ENCODE measurements at regions not wholly inside any gene's neighbourhood (a gene's known extent, or its start where the extent isn't known, plus 50 kb on each side); places are given as distances from the start of the nearest gene placed in this dataset.

DNA sequence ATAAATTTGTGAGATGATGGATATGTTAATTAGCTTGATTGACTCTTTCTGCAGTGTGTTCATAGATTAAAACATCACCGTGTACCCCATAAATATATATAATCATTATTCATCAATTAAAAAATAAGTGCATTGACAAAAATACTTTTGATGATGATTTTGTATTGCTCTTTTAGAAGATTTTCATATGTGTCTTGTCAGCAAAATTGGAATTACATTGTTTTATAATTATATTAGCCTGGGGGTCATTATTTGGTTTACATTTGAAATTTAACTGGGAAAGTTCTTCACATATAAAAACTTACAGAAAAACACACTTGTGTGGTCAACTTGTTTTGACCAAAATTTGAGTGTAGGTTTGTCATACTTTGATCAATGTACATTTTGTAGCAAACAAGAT lies 614.6 kb upstream of the ITGA1 start:
- H3K36me3 ChIP-seq = no peaks in the 10 kb centered on the region
- H3K27ac ChIP-seq = no peak overlapping the region
- intact Hi-C loops (cut with DNase I) = no loop called here
- WGBS (ENCODE audit: insufficient coverage, low coverage, low lambda C conversion rate, missing lambda C conversion rate) = 29% methylated on average over 1 of the region's 1 CpG
- DNase-seq (no peak), ATAC-seq (no peak)
- no peaks in the 10 kb centered on the region for H3K4me1 ChIP-seq
- no peak overlapping the region for H3K4me3 ChIP-seq
- TF ChIP-seq, protein P1, sequence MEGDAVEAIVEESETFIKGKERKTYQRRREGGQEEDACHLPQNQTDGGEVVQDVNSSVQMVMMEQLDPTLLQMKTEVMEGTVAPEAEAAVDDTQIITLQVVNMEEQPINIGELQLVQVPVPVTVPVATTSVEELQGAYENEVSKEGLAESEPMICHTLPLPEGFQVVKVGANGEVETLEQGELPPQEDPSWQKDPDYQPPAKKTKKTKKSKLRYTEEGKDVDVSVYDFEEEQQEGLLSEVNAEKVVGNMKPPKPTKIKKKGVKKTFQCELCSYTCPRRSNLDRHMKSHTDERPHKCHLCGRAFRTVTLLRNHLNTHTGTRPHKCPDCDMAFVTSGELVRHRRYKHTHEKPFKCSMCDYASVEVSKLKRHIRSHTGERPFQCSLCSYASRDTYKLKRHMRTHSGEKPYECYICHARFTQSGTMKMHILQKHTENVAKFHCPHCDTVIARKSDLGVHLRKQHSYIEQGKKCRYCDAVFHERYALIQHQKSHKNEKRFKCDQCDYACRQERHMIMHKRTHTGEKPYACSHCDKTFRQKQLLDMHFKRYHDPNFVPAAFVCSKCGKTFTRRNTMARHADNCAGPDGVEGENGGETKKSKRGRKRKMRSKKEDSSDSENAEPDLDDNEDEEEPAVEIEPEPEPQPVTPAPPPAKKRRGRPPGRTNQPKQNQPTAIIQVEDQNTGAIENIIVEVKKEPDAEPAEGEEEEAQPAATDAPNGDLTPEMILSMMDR (IDR thresholded peaks at IDR 0.05) = no peak
- H3K9me3 ChIP-seq = no peaks in the 10 kb centered on the region
- H3K27me3 ChIP-seq = no peaks in the 10 kb centered on the region

DNA sequence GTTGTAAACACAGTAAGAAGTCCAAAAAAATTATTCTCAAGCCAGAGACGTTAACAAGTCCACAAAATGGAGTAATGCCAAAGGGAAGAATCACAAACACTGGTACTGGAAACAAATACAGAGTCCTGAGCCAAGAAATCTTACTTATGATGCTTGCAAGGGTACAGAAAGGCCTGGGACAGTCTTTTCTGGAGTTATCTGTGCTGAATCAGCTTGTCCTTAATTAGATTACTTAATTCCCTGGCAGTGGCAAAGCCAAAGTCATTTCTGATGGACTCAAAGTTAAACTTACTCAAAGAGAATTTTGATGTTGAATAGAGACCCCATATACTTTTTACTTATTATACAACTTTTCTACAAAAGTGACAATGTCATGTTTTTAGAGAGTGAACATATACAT lies 610.5 kb upstream of the ITGA1 start:
- no peaks in the 10 kb centered on the region for H3K9me3 ChIP-seq
- no peak for ATAC-seq
- no peak overlapping the region for H3K27ac ChIP-seq
- H3K27me3 ChIP-seq = no peaks in the 10 kb centered on the region
- no peak for DNase-seq
- no peak overlapping the region for H3K4me3 ChIP-seq
- no peaks in the 10 kb centered on the region for H3K4me1 ChIP-seq
- 10% methylated on average over 1 of the region's 1 CpG for whole genome bisulfite sequencing (ENCODE audit: insufficient coverage, low coverage, low lambda C conversion rate, missing lambda C conversion rate)
- intact Hi-C loops (cut with DNase I) = no loop called here
- no peak for TF ChIP-seq POLR2A (IDR thresholded peaks at IDR 0.05)
- TF ChIP-seq, protein P1 (IDR thresholded peaks at IDR 0.05) = no peak
- no peaks in the 10 kb centered on the region for H3K36me3 ChIP-seq

DNA sequence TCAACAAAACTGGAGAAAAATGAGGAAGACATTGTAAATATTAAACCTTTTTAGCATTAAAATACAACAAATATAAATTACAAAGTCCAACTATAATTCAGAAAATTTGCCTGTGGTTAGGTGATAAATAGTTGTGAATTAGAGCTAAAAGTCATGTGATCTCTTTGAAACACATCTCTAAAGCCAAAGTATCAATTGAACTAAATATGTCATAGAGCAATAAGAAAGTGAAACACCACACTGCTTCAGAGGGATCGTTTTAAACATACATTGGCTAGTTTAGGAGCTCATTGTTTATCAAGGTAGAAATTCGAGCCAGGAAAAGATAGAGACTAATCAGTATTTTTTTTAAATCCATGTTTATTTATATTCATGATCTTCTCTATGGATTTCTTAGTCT lies 606.3 kb upstream of the ITGA1 start:
- DNase-seq (no peak), ATAC-seq (no peak)
- TF ChIP-seq, protein P1 (IDR thresholded peaks at IDR 0.05) = no peak
- no peak for TF ChIP-seq POLR2A (IDR thresholded peaks at IDR 0.05)
- 33% methylated on average over 2 of the region's 2 CpGs for WGBS (ENCODE audit: insufficient coverage, low coverage, low lambda C conversion rate, missing lambda C conversion rate)
- no peaks in the 10 kb centered on the region for H3K36me3 ChIP-seq
- H3K4me3 ChIP-seq = no peak overlapping the region
- H3K9me3 ChIP-seq = no peaks in the 10 kb centered on the region
- H3K27ac ChIP-seq = no peak overlapping the region
- H3K4me1 ChIP-seq = no peaks in the 10 kb centered on the region
- no peaks in the 10 kb centered on the region for H3K27me3 ChIP-seq
- intact Hi-C loops (cut with DNase I) = no loop called here

DNA sequence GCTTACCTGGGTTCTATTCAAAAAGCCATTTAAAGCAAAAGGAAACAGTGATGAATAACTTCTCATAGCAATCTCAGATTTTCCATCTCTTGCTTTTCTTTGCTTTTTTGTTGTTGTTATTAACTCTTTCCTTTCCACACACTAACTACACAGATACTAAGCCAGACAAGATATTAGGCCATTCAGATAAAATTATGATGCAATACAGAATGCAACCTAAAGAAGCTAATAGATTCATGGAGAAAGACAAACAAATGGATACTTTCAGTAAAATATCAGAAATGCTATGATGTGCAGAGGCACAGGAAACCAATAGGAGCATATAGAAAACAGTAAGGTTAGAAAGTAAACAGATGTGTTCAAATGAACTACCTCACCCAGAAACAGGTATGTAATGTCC lies 597.0 kb upstream of the ITGA1 start:
- DNase-seq (no peak), ATAC-seq (no peak)
- Histone ChIP-seq H3K27me3 (no peaks in the 10 kb centered on the region), H3K27ac (no peak overlapping the region), H3K9me3 (no peaks in the 10 kb centered on the region), H3K4me1 (no peaks in the 10 kb centered on the region), H3K36me3 (no peaks in the 10 kb centered on the region), H3K4me3 (no peak overlapping the region)
- intact Hi-C loops (cut with DNase I) = no loop called here
- no peak for TF ChIP-seq POLR2A (IDR thresholded peaks at IDR 0.05)
- TF ChIP-seq, protein P1 (IDR thresholded peaks at IDR 0.05) = no peak

DNA sequence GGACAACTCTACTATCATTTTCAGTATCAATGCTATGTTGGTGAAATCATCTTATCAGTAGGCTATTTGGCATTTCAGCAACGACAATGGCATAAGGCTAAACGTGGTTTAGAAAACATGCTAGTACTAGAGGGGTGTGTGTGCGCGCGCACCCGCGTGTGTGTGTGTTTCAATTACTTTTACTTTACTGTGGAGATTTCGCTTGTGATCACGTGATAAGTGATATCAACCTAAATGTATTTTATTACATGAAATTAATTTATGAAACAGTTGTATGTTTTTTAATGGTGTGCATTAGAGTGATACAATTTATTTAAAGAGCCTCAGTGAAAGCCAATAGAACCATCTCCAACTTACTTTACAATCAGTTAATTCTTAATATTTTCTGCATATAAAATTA lies 587.9 kb upstream of the ITGA1 start:
- H3K27me3 ChIP-seq = no peaks in the 10 kb centered on the region
- H3K4me3 ChIP-seq = no peak overlapping the region
- no peak for ATAC-seq
- WGBS (ENCODE audit: insufficient coverage, low coverage, low lambda C conversion rate, missing lambda C conversion rate) = 85% methylated on average over 9 of the region's 9 CpGs
- TF ChIP-seq, protein P1 (IDR thresholded peaks at IDR 0.05) = no peak
- no peaks in the 10 kb centered on the region for H3K36me3 ChIP-seq
- no peaks in the 10 kb centered on the region for H3K4me1 ChIP-seq
- DNase-seq = no peak
- no peaks in the 10 kb centered on the region for H3K9me3 ChIP-seq
- H3K27ac ChIP-seq = no peak overlapping the region
- intact Hi-C loops (cut with DNase I) = no loop called here

Data from right lobe of liver (tissue), 6 donors.